ENCODE measurements at regions not wholly inside any gene's neighbourhood (a gene's known extent, or its start where the extent isn't known, plus 50 kb on each side); places are given as distances from the start of the nearest gene placed in this dataset.

DNA sequence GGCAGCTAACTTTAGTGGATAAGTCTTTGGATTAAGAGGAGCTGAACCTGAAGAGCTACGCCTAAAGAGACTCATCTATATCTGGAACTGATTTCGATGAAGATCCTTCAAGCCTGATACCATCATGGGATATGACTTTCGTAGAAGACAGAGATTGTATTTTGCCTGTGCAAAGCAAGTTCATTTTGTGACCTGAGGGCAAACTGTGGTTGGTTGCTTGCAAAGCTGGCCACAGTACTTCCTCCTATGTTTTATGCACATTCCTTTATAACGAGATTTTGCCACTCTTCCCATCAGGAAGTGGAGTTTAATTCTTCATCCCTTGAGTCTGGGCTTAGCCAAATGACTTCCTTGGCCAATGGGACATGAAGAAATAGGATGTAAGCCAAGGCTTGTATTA is 519.3 kb upstream of the NR3C2 start:
- TF ChIP-seq TCF4 (CRISPR knock-in tag; IDR thresholded peaks at IDR 0.05; ENCODE audit: borderline replicate concordance) (no peak), RARB (CRISPR knock-in tag; IDR thresholded peaks at IDR 0.05) (no peak), ESRRG (CRISPR knock-in tag; IDR thresholded peaks at IDR 0.05) (no peak), ZC3H10 (CRISPR knock-in tag; IDR thresholded peaks at IDR 0.05) (no peak), BACH2 (CRISPR knock-in tag; IDR thresholded peaks at IDR 0.05; ENCODE audit: borderline replicate concordance) (no peak), GLIS3 (CRISPR knock-in tag; IDR thresholded peaks at IDR 0.05) (no peak), TOX (CRISPR knock-in tag; IDR thresholded peaks at IDR 0.05; ENCODE audit: borderline replicate concordance) (no peak)
